Osteoblast (primary cell): ENCODE measurements at regions not wholly inside any gene's neighbourhood (a gene's known extent, or its start where the extent isn't known, plus 50 kb on each side); places are given as distances from the start of the nearest gene placed in this dataset.

ENCODE experiments used
- DNase-seq: peaks from one replicate; pipeline ENCODE4 v3.0.0; 2011; ENCODE audit warnings: low spot score, mixed read lengths; ENCODE audit not compliant: insufficient read length; ENCODE audit errors: missing footprints
- H2AFZ ChIP-seq: 2 replicates; pipeline ENCODE4 v1.6.0; 2011; ENCODE audit warnings: mild to moderate bottlenecking, low read length
- H3K27ac ChIP-seq: 2 replicates; pipeline ENCODE4 v1.5.1; 2011; ENCODE audit warnings: mild to moderate bottlenecking, low read depth, low read length, moderate library complexity
- H3K27me3 ChIP-seq: 2 replicates; pipeline ENCODE4 v1.6.0; 2012; ENCODE audit warnings: mild to moderate bottlenecking, control low read depth, inconsistent platforms, low read length, moderate library complexity; ENCODE audit not compliant: insufficient read depth
- H3K36me3 ChIP-seq: 2 replicates; pipeline ENCODE4 v1.5.1; 2011; ENCODE audit warnings: mild to moderate bottlenecking, low read length, control low read depth, moderate library complexity; ENCODE audit not compliant: insufficient read depth
- H3K4me1 ChIP-seq: 2 replicates; pipeline ENCODE4 v1.5.1; 2011; ENCODE audit warnings: mild to moderate bottlenecking, low read length, control low read depth, moderate library complexity; ENCODE audit not compliant: insufficient read depth
- H3K4me2 ChIP-seq: 2 replicates; pipeline ENCODE4 v1.6.0; 2011; ENCODE audit warnings: mild to moderate bottlenecking, low read length; ENCODE audit not compliant: insufficient read depth
- H3K4me3 ChIP-seq: fragments of 200-600 bp; sonication (generic); 3 replicates; pipeline ENCODE4 v1.5.1; 2012; ENCODE audit warnings: mild to moderate bottlenecking, low read length, inconsistent platforms; ENCODE audit not compliant: insufficient read depth
- H3K79me2 ChIP-seq: 2 replicates; pipeline ENCODE4 v1.6.0; 2012; ENCODE audit warnings: mild to moderate bottlenecking, low read length, control low read depth, inconsistent platforms; ENCODE audit not compliant: insufficient read depth
- H3K9me3 ChIP-seq: 2 replicates; pipeline ENCODE4 v1.5.1; 2011; ENCODE audit warnings: low read depth, low read length, control low read depth
- H4K20me1 ChIP-seq: 2 replicates; pipeline ENCODE4 v1.6.0; 2012; ENCODE audit warnings: mild to moderate bottlenecking, low read length, control low read depth; ENCODE audit not compliant: insufficient read depth
- TF ChIP-seq, protein P1 (sequence below): IDR thresholded peaks from 2 replicates; pipeline ENCODE4 v1.5.1; 2011; ENCODE audit warnings: mild to moderate bottlenecking, low read depth, low read length, moderate library complexity; ENCODE audit errors: extremely low read depth

DNA sequence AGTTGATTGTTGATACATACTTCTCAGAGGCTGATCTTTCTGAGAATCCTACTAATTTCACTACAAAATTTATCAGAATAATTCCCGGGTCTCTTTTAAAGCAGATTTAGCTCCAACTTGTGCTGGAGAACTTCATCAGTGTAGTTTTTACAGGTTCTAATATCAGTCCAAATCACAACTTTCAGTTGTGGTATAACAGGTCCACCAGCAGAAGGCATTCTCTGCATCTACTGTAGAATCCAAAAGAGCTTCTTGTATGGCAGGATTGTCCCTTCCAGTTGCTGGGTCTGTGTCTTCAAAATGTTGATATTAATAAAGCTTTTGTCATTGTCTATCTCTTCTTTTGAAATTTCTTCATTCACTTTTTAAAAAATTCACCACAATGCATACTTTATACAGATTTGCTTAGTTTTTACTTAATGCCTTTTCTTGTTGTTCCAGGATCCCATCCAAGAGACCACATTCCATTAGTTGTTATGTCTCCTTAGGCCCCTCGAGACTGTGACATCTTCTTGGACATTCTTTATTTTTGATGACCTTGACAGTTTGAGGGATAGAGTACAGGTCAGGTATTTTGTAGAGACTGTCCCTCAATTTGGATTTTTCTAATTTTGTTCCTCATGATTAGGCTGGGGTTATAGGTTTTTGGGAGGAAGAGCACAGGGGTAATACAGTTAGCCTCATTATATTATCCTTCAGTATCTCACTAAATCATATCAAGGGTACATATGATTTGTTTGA, 490.5 kb upstream of the MEX3C start:
- Histone ChIP-seq H3K4me1 (no peaks in the 10 kb centered on the region), H3K36me3 (no peaks in the 10 kb centered on the region), H3K4me2 (no peak overlapping the region), H3K4me3 (no peak overlapping the region), H4K20me1 (no peaks in the 10 kb centered on the region), H3K27me3 (no peaks in the 10 kb centered on the region), H2AFZ (no peak overlapping the region), H3K79me2 (no peaks in the 10 kb centered on the region), H3K27ac (no peak overlapping the region), H3K9me3 (peaks cover under 1% of the 10 kb centered on the region)
- DNase-seq, result no peak
- TF ChIP-seq, protein P1, sequence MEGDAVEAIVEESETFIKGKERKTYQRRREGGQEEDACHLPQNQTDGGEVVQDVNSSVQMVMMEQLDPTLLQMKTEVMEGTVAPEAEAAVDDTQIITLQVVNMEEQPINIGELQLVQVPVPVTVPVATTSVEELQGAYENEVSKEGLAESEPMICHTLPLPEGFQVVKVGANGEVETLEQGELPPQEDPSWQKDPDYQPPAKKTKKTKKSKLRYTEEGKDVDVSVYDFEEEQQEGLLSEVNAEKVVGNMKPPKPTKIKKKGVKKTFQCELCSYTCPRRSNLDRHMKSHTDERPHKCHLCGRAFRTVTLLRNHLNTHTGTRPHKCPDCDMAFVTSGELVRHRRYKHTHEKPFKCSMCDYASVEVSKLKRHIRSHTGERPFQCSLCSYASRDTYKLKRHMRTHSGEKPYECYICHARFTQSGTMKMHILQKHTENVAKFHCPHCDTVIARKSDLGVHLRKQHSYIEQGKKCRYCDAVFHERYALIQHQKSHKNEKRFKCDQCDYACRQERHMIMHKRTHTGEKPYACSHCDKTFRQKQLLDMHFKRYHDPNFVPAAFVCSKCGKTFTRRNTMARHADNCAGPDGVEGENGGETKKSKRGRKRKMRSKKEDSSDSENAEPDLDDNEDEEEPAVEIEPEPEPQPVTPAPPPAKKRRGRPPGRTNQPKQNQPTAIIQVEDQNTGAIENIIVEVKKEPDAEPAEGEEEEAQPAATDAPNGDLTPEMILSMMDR, result no peak

GRCh38 chr18:51692612-51693011, 495.1 kb upstream of the MEX3C start:
- H3K4me1 ChIP-seq, result no peaks in the 10 kb centered on the region
- no peaks in the 10 kb centered on the region for H3K36me3 ChIP-seq
- no peaks in the 10 kb centered on the region for H4K20me1 ChIP-seq
- H3K79me2 ChIP-seq, result no peaks in the 10 kb centered on the region
- TF ChIP-seq, protein P1, result no peak
- peaks cover 2% of the 10 kb centered on the region for H3K9me3 ChIP-seq
- no peak overlapping the region for H3K27ac ChIP-seq
- no peak overlapping the region for H2AFZ ChIP-seq
- H3K4me3 ChIP-seq, result no peak overlapping the region
- H3K4me2 ChIP-seq, result no peak overlapping the region
- no peak for DNase-seq
- H3K27me3 ChIP-seq, result no peaks in the 10 kb centered on the region

- H3K9me3 ChIP-seq, result peaks cover 2% of the 10 kb centered on the region
- H3K4me2 ChIP-seq, result no peak overlapping the region
- no peaks in the 10 kb centered on the region for H3K36me3 ChIP-seq
- no peaks in the 10 kb centered on the region for H3K27me3 ChIP-seq
- H3K79me2 ChIP-seq, result no peaks in the 10 kb centered on the region
- no peak overlapping the region for H3K27ac ChIP-seq
- no peak for DNase-seq
- no peak overlapping the region for H2AFZ ChIP-seq
- TF ChIP-seq, protein P1, result no peak
- no peak overlapping the region for H3K4me3 ChIP-seq
- no peaks in the 10 kb centered on the region for H4K20me1 ChIP-seq
- H3K4me1 ChIP-seq, result no peaks in the 10 kb centered on the region
Measured at GRCh38 chr18:51711298-51711889, 513.9 kb upstream of the MEX3C start.

DNA sequence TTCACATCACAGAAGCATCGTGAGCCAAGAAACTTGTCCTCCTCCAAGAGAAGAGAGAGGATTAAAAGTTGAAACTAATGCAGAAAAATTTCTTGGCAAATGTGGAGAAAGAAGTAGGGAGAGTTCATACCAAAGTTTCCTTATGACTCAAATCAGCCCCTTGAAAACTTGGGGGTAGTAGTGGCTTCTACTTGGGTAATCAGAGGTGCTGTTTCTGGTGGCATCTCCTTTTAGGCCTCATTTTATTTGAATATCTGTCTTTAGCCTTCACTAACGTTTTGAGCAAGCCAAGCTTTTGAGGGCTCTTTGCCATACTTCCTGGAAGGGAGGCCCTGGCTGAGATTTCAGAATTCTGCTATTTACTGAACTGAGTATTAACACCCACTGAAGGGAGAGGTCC, 515.3 kb upstream of the MEX3C start:
- no peak overlapping the region for H3K4me2 ChIP-seq
- no peaks in the 10 kb centered on the region for H3K4me1 ChIP-seq
- peaks cover 2% of the 10 kb centered on the region for H3K9me3 ChIP-seq
- TF ChIP-seq, protein P1, result no peak
- H4K20me1 ChIP-seq, result no peaks in the 10 kb centered on the region
- no peaks in the 10 kb centered on the region for H3K27me3 ChIP-seq
- no peaks in the 10 kb centered on the region for H3K36me3 ChIP-seq
- no peak overlapping the region for H3K27ac ChIP-seq
- H3K79me2 ChIP-seq, result no peaks in the 10 kb centered on the region
- DNase-seq, result no peak
- H3K4me3 ChIP-seq, result no peak overlapping the region
- no peak overlapping the region for H2AFZ ChIP-seq
